GM21529 (cell line): ENCODE measurements at regions not wholly inside any gene's neighbourhood (a gene's known extent, or its start where the extent isn't known, plus 50 kb on each side); places are given as distances from the start of the nearest gene placed in this dataset.
"Not testable (repeated sequence)": the region's sequence is repeated elsewhere in the genome, so short reads cannot be mapped to it uniquely, and the experiment has no call there.

Experiments
- ATAC-seq: cut with Tn5 transposase; IDR thresholded peaks from one replicate; pipeline ENCODE4 v1.9.1; 2021; ENCODE audit not compliant: unreplicated experiment

GRCh38 chr4:116180157-116180601 lies 905.2 kb downstream of the TRAM1L1 start:
- peak; percentile 52 for ATAC-seq

- not testable (repeated sequence) for ATAC-seq
Measured at GRCh38 chr4:116151371-116151770, 934.0 kb downstream of the TRAM1L1 start.

GRCh38 chr4:116150152-116150551 lies 935.2 kb downstream of the TRAM1L1 start:
- ATAC-seq: no peak

GRCh38 chr4:116143198-116143597 lies 942.2 kb downstream of the TRAM1L1 start:
- no peak for ATAC-seq

GRCh38 chr4:116132946-116133345 lies 952.4 kb downstream of the TRAM1L1 start:
- ATAC-seq: no peak

- ATAC-seq: no peak
Measured at GRCh38 chr4:116126794-116127193, 958.6 kb downstream of the TRAM1L1 start.

- no peak for ATAC-seq
Measured at GRCh38 chr4:116122124-116122523, 963.3 kb downstream of the TRAM1L1 start.

GRCh38 chr4:116118221-116118620 lies 967.2 kb downstream of the TRAM1L1 start:
- no peak for ATAC-seq

- ATAC-seq: not testable (repeated sequence)
Measured at GRCh38 chr4:116112861-116113260, 972.5 kb downstream of the TRAM1L1 start.

GRCh38 chr4:116110713-116111112 lies 974.7 kb downstream of the TRAM1L1 start:
- ATAC-seq: no peak

GRCh38 chr4:116108606-116109005 lies 976.8 kb downstream of the TRAM1L1 start:
- ATAC-seq: no peak

GRCh38 chr4:116101321-116101720 lies 984.1 kb downstream of the TRAM1L1 start:
- no peak for ATAC-seq

GRCh38 chr4:116099596-116099995 lies 985.8 kb downstream of the TRAM1L1 start:
- no peak for ATAC-seq

GRCh38 chr4:116097353-116097752 lies 983.9 kb upstream of the NDST4 start:
- ATAC-seq: not testable (repeated sequence)

- no peak for ATAC-seq
Measured at GRCh38 chr4:116092961-116093360, 979.5 kb upstream of the NDST4 start.

GRCh38 chr4:116088771-116089170 lies 975.4 kb upstream of the NDST4 start:
- no peak for ATAC-seq

GRCh38 chr4:116082808-116083366 lies 969.5 kb upstream of the NDST4 start:
- ATAC-seq: no peak

- ATAC-seq: no peak
Measured at GRCh38 chr4:116073051-116073450, 959.6 kb upstream of the NDST4 start.

- ATAC-seq: no peak
Measured at GRCh38 chr4:116070283-116070682, 956.9 kb upstream of the NDST4 start.

- no peak for ATAC-seq
Measured at GRCh38 chr4:116066711-116067245, 953.4 kb upstream of the NDST4 start.

GRCh38 chr4:116064331-116064730 lies 950.9 kb upstream of the NDST4 start:
- ATAC-seq: no peak

GRCh38 chr4:116059361-116059760 lies 945.9 kb upstream of the NDST4 start:
- no peak for ATAC-seq

- no peak for ATAC-seq
Measured at GRCh38 chr4:116058129-116058528, 944.7 kb upstream of the NDST4 start.
